ENCODE measurements at regions not wholly inside any gene's neighbourhood (a gene's known extent, or its start where the extent isn't known, plus 50 kb on each side); places are given as distances from the start of the nearest gene placed in this dataset.

GRCh38 chr2:208711598-208711997, 305.0 kb downstream of the PTH2R start:
- TF ChIP-seq CTCF (conservative IDR thresholded peaks at IDR 0.05; ENCODE audit: low read length) (no peak), EZH2phosphoT487 (IDR thresholded peaks at IDR 0.05; ENCODE audit: borderline replicate concordance) (no peak)

Measured in Loucy (cell line).